HEK293 (cell line): ENCODE measurements at regions not wholly inside any gene's neighbourhood (a gene's known extent, or its start where the extent isn't known, plus 50 kb on each side); places are given as distances from the start of the nearest gene placed in this dataset.

Experiments
- FEZF1 ChIP-seq: fragments of 450-650 bp; formaldehyde crosslinking; IDR thresholded peaks from 2 replicates; pipeline ENCODE4 v1.5.1; 2016; ENCODE audit warnings: missing biosample characterization, missing genetic modification characterization
- GLI4 ChIP-seq: fragments of 450-650 bp; formaldehyde crosslinking; IDR thresholded peaks from 2 replicates; pipeline ENCODE4 v1.5.1; 2016; ENCODE audit warnings: missing biosample characterization, missing genetic modification characterization
- KLF8 ChIP-seq: fragments of 450-650 bp; formaldehyde crosslinking; IDR thresholded peaks from 2 replicates; pipeline ENCODE4 v1.5.1; 2016; ENCODE audit warnings: missing biosample characterization, missing genetic modification characterization
- TCF7L2 ChIP-seq: IDR thresholded peaks from 2 replicates; pipeline ENCODE4 v1.6.1; 2011; ENCODE audit warnings: low read depth, mild to moderate bottlenecking, inconsistent platforms, low read length, moderate library complexity, borderline replicate concordance
- YY2 ChIP-seq: fragments of 450-650 bp; formaldehyde crosslinking; IDR thresholded peaks from 2 replicates; pipeline ENCODE4 v1.5.1; 2016; ENCODE audit warnings: missing biosample characterization, missing genetic modification characterization
- ZBTB21 ChIP-seq: fragments of 450-650 bp; formaldehyde crosslinking; IDR thresholded peaks from 2 replicates; pipeline ENCODE4 v1.5.1; 2017; ENCODE audit warnings: missing biosample characterization, missing genetic modification characterization
- ZNF112 ChIP-seq: fragments of 450-650 bp; formaldehyde crosslinking; IDR thresholded peaks from 2 replicates; pipeline ENCODE4 v1.5.0; 2017; ENCODE audit warnings: missing biosample characterization, missing genetic modification characterization
- ZNF138 ChIP-seq: fragments of 450-650 bp; formaldehyde crosslinking; IDR thresholded peaks from 2 replicates; pipeline ENCODE4 v1.5.1; 2016; ENCODE audit warnings: missing biosample characterization, missing genetic modification characterization, borderline replicate concordance
- ZNF169 ChIP-seq: fragments of 450-650 bp; formaldehyde crosslinking; IDR thresholded peaks from 2 replicates; pipeline ENCODE4 v1.5.1; 2016; ENCODE audit warnings: missing biosample characterization, missing genetic modification characterization
- ZNF174 ChIP-seq: fragments of 450-650 bp; formaldehyde crosslinking; IDR thresholded peaks from 2 replicates; pipeline ENCODE4 v1.5.0; 2017; ENCODE audit warnings: missing biosample characterization, mild to moderate bottlenecking, missing genetic modification characterization
- ZNF223 ChIP-seq: fragments of 450-650 bp; formaldehyde crosslinking; IDR thresholded peaks from 2 replicates; pipeline ENCODE4 v1.5.1; 2016; ENCODE audit warnings: missing biosample characterization, missing genetic modification characterization
- ZNF239 ChIP-seq: fragments of 450-650 bp; formaldehyde crosslinking; IDR thresholded peaks from 2 replicates; pipeline ENCODE4 v1.5.1; 2016; ENCODE audit warnings: missing biosample characterization, missing genetic modification characterization
- ZNF324 ChIP-seq: fragments of 450-650 bp; formaldehyde crosslinking; IDR thresholded peaks from 2 replicates; pipeline ENCODE4 v1.5.1; 2016; ENCODE audit warnings: missing biosample characterization, missing genetic modification characterization
- ZNF37A ChIP-seq: fragments of 450-650 bp; IDR thresholded peaks from 2 replicates; pipeline ENCODE4 v1.5.1; 2018; ENCODE audit warnings: missing biosample characterization, missing genetic modification characterization
- ZNF394 ChIP-seq: fragments of 450-650 bp; formaldehyde crosslinking; IDR thresholded peaks from 2 replicates; pipeline ENCODE4 v1.5.1; 2016; ENCODE audit warnings: missing biosample characterization, missing genetic modification characterization, mild to moderate bottlenecking, moderate library complexity, borderline replicate concordance
- ZNF561 ChIP-seq: fragments of 450-650 bp; IDR thresholded peaks from 2 replicates; pipeline ENCODE4 v1.5.1; 2018; ENCODE audit warnings: missing biosample characterization, missing genetic modification characterization, borderline replicate concordance
- ZNF596 ChIP-seq: fragments of 450-650 bp; IDR thresholded peaks from 2 replicates; pipeline ENCODE4 v1.5.0; 2018; ENCODE audit warnings: missing biosample characterization, mild to moderate bottlenecking, missing genetic modification characterization, moderate library complexity
- ZNF621 ChIP-seq: fragments of 450-650 bp; formaldehyde crosslinking; IDR thresholded peaks from 2 replicates; pipeline ENCODE4 v1.5.1; 2017; ENCODE audit warnings: missing biosample characterization, missing genetic modification characterization
- ZNF701 ChIP-seq: fragments of 450-650 bp; formaldehyde crosslinking; IDR thresholded peaks from 2 replicates; pipeline ENCODE4 v1.5.1; 2016; ENCODE audit warnings: missing biosample characterization, missing genetic modification characterization
- ZNF76 ChIP-seq: fragments of 450-650 bp; formaldehyde crosslinking; IDR thresholded peaks from 2 replicates; pipeline ENCODE4; 2016; ENCODE audit warnings: low read depth, missing biosample characterization, missing genetic modification characterization, borderline replicate concordance
- ZNF791 ChIP-seq: fragments of 450-650 bp; formaldehyde crosslinking; IDR thresholded peaks from 2 replicates; pipeline ENCODE4 v1.5.1; 2016; ENCODE audit warnings: missing biosample characterization, missing genetic modification characterization
- ZSCAN23 ChIP-seq: fragments of 450-650 bp; formaldehyde crosslinking; IDR thresholded peaks from 2 replicates; pipeline ENCODE4 v1.5.1; 2016; ENCODE audit warnings: missing biosample characterization, missing genetic modification characterization
- TF ChIP-seq, protein P1 (sequence below): fragments of 450-650 bp; formaldehyde crosslinking; IDR thresholded peaks from 2 replicates; pipeline ENCODE4 v1.5.1; 2016; ENCODE audit warnings: missing biosample characterization, missing genetic modification characterization
- TF ChIP-seq, protein P2 (sequence below): fragments of 450-650 bp; formaldehyde crosslinking; IDR thresholded peaks from 2 replicates; pipeline ENCODE4 v1.5.1; 2016; ENCODE audit warnings: missing biosample characterization, missing genetic modification characterization, low read depth
- TF ChIP-seq, protein P3 (sequence below): fragments of 450-650 bp; formaldehyde crosslinking; IDR thresholded peaks from 2 replicates; pipeline ENCODE4 v1.5.1; 2016; ENCODE audit warnings: missing biosample characterization, missing genetic modification characterization
- TF ChIP-seq, protein P4 (sequence below): fragments of 450-650 bp; formaldehyde crosslinking; IDR thresholded peaks from 2 replicates; pipeline ENCODE4 v1.5.1; 2016; ENCODE audit warnings: missing biosample characterization, missing genetic modification characterization
- TF ChIP-seq, protein P5 (sequence below): fragments of 450-650 bp; formaldehyde crosslinking; IDR thresholded peaks from 2 replicates; pipeline ENCODE4 v1.5.1; 2017; ENCODE audit warnings: missing biosample characterization, missing genetic modification characterization
- TF ChIP-seq, protein P6 (sequence below): fragments of 450-650 bp; formaldehyde crosslinking; IDR thresholded peaks from 2 replicates; pipeline ENCODE4 v1.5.1; 2017; ENCODE audit warnings: missing biosample characterization, missing genetic modification characterization
- TF ChIP-seq, protein P7 (sequence below): fragments of 450-650 bp; formaldehyde crosslinking; IDR thresholded peaks from 2 replicates; pipeline ENCODE4 v1.5.1; 2016; ENCODE audit warnings: missing biosample characterization, missing genetic modification characterization

DNA sequence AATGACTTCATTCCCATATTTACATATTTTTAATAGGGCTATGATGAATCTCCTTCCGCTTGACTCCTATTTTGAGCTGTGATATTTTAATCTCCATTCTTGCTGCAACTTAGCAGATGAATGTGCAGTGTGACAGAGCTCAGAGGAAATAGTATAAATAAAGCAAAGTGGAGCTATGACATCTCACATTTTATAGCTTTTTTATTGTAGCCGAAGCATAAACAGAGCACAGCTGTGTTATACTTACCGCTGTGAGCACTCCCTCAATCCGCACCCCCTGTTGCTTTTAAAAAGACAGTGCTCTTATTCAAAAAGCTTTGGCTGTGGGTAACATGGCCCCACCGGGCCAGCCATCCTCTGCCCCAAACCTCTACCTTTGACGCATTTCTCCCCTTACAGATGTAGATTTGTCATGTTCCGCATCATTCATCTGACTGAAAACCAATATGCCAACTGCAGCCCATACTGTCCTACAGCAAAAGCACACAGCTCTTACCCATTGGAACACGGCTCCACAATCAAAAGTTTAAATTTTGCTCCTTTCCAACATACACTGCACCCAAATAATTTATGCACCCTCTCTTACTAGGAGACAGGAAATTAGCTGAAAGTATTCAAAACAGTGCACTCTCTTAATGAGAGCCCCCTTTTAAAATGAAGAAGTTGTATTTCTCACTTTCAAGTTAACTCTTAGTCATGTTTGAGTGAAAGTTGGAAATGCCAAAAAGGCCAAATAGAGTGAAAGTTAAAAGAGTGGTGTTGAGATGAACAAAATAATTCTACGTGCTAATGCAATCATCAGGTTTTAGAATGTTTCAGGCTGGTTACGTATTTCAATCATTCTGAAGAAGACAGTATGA is 429.3 kb upstream of the SOX5 start (continued):
- TF ChIP-seq, protein P1, sequence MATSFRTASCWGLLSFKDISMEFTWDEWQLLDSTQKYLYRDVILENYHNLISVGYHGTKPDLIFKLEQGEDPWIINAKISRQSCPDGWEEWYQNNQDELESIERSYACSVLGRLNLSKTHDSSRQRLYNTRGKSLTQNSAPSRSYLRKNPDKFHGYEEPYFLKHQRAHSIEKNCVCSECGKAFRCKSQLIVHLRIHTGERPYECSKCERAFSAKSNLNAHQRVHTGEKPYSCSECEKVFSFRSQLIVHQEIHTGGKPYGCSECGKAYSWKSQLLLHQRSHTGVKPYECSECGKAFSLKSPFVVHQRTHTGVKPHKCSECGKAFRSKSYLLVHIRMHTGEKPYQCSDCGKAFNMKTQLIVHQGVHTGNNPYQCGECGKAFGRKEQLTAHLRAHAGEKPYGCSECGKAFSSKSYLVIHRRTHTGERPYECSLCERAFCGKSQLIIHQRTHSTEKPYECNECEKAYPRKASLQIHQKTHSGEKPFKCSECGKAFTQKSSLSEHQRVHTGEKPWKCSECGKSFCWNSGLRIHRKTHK (tag by site-specific recombination), result no peak
- peak; percentile 95 for TF ChIP-seq ZNF561 (tag by site-specific recombination)
- TF ChIP-seq, protein P2, sequence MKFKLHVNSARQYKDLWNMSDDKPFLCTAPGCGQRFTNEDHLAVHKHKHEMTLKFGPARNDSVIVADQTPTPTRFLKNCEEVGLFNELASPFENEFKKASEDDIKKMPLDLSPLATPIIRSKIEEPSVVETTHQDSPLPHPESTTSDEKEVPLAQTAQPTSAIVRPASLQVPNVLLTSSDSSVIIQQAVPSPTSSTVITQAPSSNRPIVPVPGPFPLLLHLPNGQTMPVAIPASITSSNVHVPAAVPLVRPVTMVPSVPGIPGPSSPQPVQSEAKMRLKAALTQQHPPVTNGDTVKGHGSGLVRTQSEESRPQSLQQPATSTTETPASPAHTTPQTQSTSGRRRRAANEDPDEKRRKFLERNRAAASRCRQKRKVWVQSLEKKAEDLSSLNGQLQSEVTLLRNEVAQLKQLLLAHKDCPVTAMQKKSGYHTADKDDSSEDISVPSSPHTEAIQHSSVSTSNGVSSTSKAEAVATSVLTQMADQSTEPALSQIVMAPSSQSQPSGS (tag by site-specific recombination), result peak; percentile 73; the same call in 1 of the 2 replicates
- no peak for TF ChIP-seq ZSCAN23 (tag by site-specific recombination)
- TF ChIP-seq KLF8, result peak; percentile 75
- no peak for TF ChIP-seq ZNF138 (tag by site-specific recombination)
- no peak for TF ChIP-seq ZNF621 (tag by site-specific recombination)
- TF ChIP-seq TCF7L2, result peak; percentile 71
- TF ChIP-seq, protein P3, sequence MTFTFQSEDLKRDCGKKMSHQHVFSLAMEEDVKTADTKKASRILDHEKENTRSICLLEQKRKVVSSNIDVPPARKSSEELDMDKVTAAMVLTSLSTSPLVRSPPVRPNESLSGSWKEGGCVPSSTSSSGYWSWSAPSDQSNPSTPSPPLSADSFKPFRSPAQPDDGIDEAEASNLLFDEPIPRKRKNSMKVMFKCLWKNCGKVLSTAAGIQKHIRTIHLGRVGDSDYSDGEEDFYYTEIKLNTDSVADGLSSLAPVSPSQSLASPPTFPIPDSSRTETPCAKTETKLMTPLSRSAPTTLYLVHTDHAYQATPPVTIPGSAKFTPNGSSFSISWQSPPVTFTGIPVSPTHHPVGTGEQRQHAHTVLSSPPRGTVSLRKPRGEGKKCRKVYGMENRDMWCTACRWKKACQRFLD (tag by site-specific recombination), result no peak
- TF ChIP-seq, protein P4, sequence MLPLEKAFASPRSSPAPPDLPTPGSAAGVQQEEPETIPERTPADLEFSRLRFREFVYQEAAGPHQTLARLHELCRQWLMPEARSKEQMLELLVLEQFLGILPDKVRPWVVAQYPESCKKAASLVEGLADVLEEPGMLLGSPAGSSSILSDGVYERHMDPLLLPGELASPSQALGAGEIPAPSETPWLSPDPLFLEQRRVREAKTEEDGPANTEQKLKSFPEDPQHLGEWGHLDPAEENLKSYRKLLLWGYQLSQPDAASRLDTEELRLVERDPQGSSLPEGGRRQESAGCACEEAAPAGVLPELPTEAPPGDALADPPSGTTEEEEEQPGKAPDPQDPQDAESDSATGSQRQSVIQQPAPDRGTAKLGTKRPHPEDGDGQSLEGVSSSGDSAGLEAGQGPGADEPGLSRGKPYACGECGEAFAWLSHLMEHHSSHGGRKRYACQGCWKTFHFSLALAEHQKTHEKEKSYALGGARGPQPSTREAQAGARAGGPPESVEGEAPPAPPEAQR (tag by site-specific recombination), result no peak
- no peak for TF ChIP-seq ZNF169
- peak; percentile 69 for TF ChIP-seq ZNF394
- TF ChIP-seq ZNF174, result no peak
- TF ChIP-seq ZNF223, result no peak
- 0 out of 2 replicates have a peak, but pooled peaks have one; percentile 42 for TF ChIP-seq ZNF324 (tag by site-specific recombination)
- TF ChIP-seq ZBTB21 (tag by site-specific recombination), result peak; percentile 85
- TF ChIP-seq, protein P5, sequence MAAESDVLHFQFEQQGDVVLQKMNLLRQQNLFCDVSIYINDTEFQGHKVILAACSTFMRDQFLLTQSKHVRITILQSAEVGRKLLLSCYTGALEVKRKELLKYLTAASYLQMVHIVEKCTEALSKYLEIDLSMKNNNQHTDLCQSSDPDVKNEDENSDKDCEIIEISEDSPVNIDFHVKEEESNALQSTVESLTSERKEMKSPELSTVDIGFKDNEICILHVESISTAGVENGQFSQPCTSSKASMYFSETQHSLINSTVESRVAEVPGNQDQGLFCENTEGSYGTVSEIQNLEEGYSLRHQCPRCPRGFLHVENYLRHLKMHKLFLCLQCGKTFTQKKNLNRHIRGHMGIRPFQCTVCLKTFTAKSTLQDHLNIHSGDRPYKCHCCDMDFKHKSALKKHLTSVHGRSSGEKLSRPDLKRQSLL (tag by site-specific recombination), result no peak
- TF ChIP-seq, protein P6, sequence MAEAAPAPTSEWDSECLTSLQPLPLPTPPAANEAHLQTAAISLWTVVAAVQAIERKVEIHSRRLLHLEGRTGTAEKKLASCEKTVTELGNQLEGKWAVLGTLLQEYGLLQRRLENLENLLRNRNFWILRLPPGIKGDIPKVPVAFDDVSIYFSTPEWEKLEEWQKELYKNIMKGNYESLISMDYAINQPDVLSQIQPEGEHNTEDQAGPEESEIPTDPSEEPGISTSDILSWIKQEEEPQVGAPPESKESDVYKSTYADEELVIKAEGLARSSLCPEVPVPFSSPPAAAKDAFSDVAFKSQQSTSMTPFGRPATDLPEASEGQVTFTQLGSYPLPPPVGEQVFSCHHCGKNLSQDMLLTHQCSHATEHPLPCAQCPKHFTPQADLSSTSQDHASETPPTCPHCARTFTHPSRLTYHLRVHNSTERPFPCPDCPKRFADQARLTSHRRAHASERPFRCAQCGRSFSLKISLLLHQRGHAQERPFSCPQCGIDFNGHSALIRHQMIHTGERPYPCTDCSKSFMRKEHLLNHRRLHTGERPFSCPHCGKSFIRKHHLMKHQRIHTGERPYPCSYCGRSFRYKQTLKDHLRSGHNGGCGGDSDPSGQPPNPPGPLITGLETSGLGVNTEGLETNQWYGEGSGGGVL (tag by site-specific recombination), result peak; percentile 36; the same call in 1 of the 2 replicates
- peak; percentile 47; the same call in 1 of the 2 replicates for TF ChIP-seq ZNF596 (tag by site-specific recombination)
- no peak for TF ChIP-seq GLI4 (tag by site-specific recombination)
- no peak for TF ChIP-seq ZNF37A (tag by site-specific recombination)
- no peak for TF ChIP-seq ZNF112 (tag by site-specific recombination)
- no peak for TF ChIP-seq ZNF701 (tag by site-specific recombination)
- no peak for TF ChIP-seq ZNF791 (tag by site-specific recombination)
- TF ChIP-seq, protein P7, sequence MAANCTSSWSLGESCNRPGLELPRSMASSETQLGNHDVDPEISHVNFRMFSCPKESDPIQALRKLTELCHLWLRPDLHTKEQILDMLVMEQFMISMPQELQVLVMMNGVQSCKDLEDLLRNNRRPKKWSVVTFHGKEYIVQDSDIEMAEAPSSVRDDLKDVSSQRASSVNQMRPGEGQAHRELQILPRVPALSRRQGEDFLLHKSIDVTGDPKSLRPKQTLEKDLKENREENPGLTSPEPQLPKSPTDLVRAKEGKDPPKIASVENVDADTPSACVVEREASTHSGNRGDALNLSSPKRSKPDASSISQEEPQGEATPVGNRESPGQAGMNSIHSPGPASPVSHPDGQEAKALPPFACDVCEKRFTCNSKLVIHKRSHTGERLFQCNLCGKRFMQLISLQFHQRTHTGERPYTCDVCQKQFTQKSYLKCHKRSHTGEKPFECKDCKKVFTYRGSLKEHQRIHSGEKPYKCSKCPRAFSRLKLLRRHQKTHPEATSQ, result no peak
- TF ChIP-seq FEZF1 (tag by site-specific recombination), result peak; percentile 95
- TF ChIP-seq YY2 (tag by site-specific recombination), result no peak
- peak; percentile 47; the same call in 1 of the 2 replicates for TF ChIP-seq ZNF76 (tag by site-specific recombination)
- no peak for TF ChIP-seq ZNF239 (tag by site-specific recombination)
